ENCODE measurements at regions not wholly inside any gene's neighbourhood (a gene's known extent, or its start where the extent isn't known, plus 50 kb on each side); places are given as distances from the start of the nearest gene placed in this dataset.

DNA sequence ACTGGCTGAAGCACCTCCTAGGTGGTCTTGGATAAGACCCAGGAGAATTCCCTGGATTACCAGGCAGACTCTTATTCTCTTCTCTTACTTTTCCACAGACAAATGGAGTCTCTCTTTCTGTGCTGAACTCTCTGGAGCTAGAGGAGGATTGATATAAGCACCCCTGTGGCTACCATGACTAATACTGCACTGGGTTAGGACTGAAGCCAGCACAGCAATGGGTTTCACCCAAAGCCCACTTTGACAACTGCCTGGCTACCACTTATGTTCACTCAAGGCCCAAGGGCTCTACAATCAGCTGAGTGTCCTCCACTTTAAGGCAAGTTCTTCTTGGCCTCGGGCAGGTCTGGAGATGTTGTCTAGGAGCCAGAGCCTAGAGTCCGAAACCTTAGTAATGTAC lies 225.5 kb downstream of the DIPK2A start:
- Histone ChIP-seq H3K27ac (no peak overlapping the region), H3K4me1 (no peaks in the 10 kb centered on the region), H3K9me3 (no peaks in the 10 kb centered on the region), H3K36me3 (no peaks in the 10 kb centered on the region), H3K27me3 (no peaks in the 10 kb centered on the region), H3K4me3 (no peak overlapping the region)
- intact Hi-C loops (cut with DNase I) = no loop called here
- ATAC-seq = no peak
- no peak for FAIRE-seq
- no peak for DNase-seq
- no peak for TF ChIP-seq CTCF (IDR thresholded peaks at IDR 0.05)
- 95 to 97% methylated on average over 2 of the region's 2 CpGs for WGBS, 2 donors

- no peak for ATAC-seq
These were observed 226.0 kb downstream of the DIPK2A start for GRCh38 chr3:144197582-144197981.

GRCh38 chr3:144200004-144200403 lies 228.4 kb downstream of the DIPK2A start:
- DNase-seq (no peak), FAIRE-seq (no peak), ATAC-seq (peak in 1 of 4 donors; percentile 25)
- no peaks in the 10 kb centered on the region for H3K27me3 ChIP-seq
- no peaks in the 10 kb centered on the region for H3K4me1 ChIP-seq
- no peak for TF ChIP-seq CTCF (IDR thresholded peaks at IDR 0.05)
- H3K27ac ChIP-seq = no peak overlapping the region
- H3K9me3 ChIP-seq = no peaks in the 10 kb centered on the region
- intact Hi-C loops (cut with DNase I) = no loop called here
- H3K4me3 ChIP-seq = no peak overlapping the region
- no peaks in the 10 kb centered on the region for H3K36me3 ChIP-seq

More at GRCh38 chr3:144197582-144197981, 226.0 kb downstream of the DIPK2A start:
- intact Hi-C loops (cut with DNase I) = no loop called here
- Histone ChIP-seq H3K9me3 (no peaks in the 10 kb centered on the region), H3K27ac (no peak overlapping the region), H3K27me3 (no peaks in the 10 kb centered on the region), H3K36me3 (no peaks in the 10 kb centered on the region), H3K4me1 (no peaks in the 10 kb centered on the region), H3K4me3 (no peak overlapping the region)
- no peak for TF ChIP-seq CTCF (IDR thresholded peaks at IDR 0.05)
- no peak for FAIRE-seq
- no peak for DNase-seq
- 68 to 82% methylated on average over 1 of the region's 1 CpG for WGBS, 2 donors

GRCh38 chr3:144200466-144200865 lies 228.8 kb downstream of the DIPK2A start:
- DNase-seq (no peak), FAIRE-seq (no peak), ATAC-seq (no peak)
- intact Hi-C loops (cut with DNase I) = no loop called here
- H3K27me3 ChIP-seq = no peaks in the 10 kb centered on the region
- no peak for TF ChIP-seq CTCF (IDR thresholded peaks at IDR 0.05)
- H3K27ac ChIP-seq = no peak overlapping the region
- no peaks in the 10 kb centered on the region for H3K9me3 ChIP-seq
- no peak overlapping the region for H3K4me3 ChIP-seq
- no peaks in the 10 kb centered on the region for H3K36me3 ChIP-seq
- H3K4me1 ChIP-seq = no peaks in the 10 kb centered on the region

- DNase-seq (no peak), FAIRE-seq (no peak), ATAC-seq (no peak)
- intact Hi-C loops (cut with DNase I) = no loop called here
- 35 to 45% methylated on average over 3 of the region's 3 CpGs for WGBS, 2 donors
- TF ChIP-seq CTCF (IDR thresholded peaks at IDR 0.05) = no peak
- H3K4me1 ChIP-seq = no peaks in the 10 kb centered on the region
- H3K36me3 ChIP-seq = no peaks in the 10 kb centered on the region
- no peak overlapping the region for H3K4me3 ChIP-seq
- H3K27me3 ChIP-seq = no peaks in the 10 kb centered on the region
- no peak overlapping the region for H3K27ac ChIP-seq
- H3K9me3 ChIP-seq = no peaks in the 10 kb centered on the region
These were observed 250.1 kb downstream of the DIPK2A start for GRCh38 chr3:144221761-144222160.
